ENCODE measurements at regions not wholly inside any gene's neighbourhood (a gene's known extent, or its start where the extent isn't known, plus 50 kb on each side); places are given as distances from the start of the nearest gene placed in this dataset.
"Not testable (repeated sequence)": the region's sequence is repeated elsewhere in the genome, so short reads cannot be mapped to it uniquely, and the experiment has no call there.

- DNase-seq (ENCODE audit: low read depth): no peak
Observed at GRCh38 chr2:65789923-65790675, 357.7 kb upstream of the SPRED2 start.

- no peak for DNase-seq (ENCODE audit: low read depth)
Observed at GRCh38 chr2:65788556-65788955, 356.2 kb upstream of the SPRED2 start.

- DNase-seq (ENCODE audit: low read depth): no peak
Observed at GRCh38 chr2:65786765-65787164, 354.4 kb upstream of the SPRED2 start.

GRCh38 chr2:65786007-65786717 is 353.8 kb upstream of the SPRED2 start:
- DNase-seq (ENCODE audit: low read depth): no peak

GRCh38 chr2:65782996-65783650 is 350.7 kb upstream of the SPRED2 start:
- no peak for DNase-seq (ENCODE audit: low read depth)

GRCh38 chr2:65782186-65782585 is 349.8 kb upstream of the SPRED2 start:
- DNase-seq (ENCODE audit: low read depth): no peak

- DNase-seq (ENCODE audit: low read depth): no peak
Observed at GRCh38 chr2:65781756-65782155, 349.4 kb upstream of the SPRED2 start.

GRCh38 chr2:65779021-65779420 is 346.6 kb upstream of the SPRED2 start:
- DNase-seq (ENCODE audit: low read depth): no peak

- no peak for DNase-seq (ENCODE audit: low read depth)
Observed at GRCh38 chr2:65778137-65778536, 345.7 kb upstream of the SPRED2 start.

GRCh38 chr2:65775839-65776238 is 343.4 kb upstream of the SPRED2 start:
- no peak for DNase-seq (ENCODE audit: low read depth)

GRCh38 chr2:65767946-65768345 is 335.5 kb upstream of the SPRED2 start:
- no peak for DNase-seq (ENCODE audit: low read depth)

- DNase-seq (ENCODE audit: low read depth): no peak
Observed at GRCh38 chr2:65766768-65767267, 334.4 kb upstream of the SPRED2 start.

GRCh38 chr2:65765376-65765775 is 333.0 kb upstream of the SPRED2 start:
- no peak for DNase-seq (ENCODE audit: low read depth)

GRCh38 chr2:65762068-65762467 is 329.7 kb upstream of the SPRED2 start:
- DNase-seq (ENCODE audit: low read depth): no peak

- no peak for DNase-seq (ENCODE audit: low read depth)
Observed at GRCh38 chr2:65754219-65754618, 321.8 kb upstream of the SPRED2 start.

GRCh38 chr2:65751408-65751807 is 319.0 kb upstream of the SPRED2 start:
- no peak for DNase-seq (ENCODE audit: low read depth)

GRCh38 chr2:65749545-65749944 is 317.1 kb upstream of the SPRED2 start:
- no peak for DNase-seq (ENCODE audit: low read depth)

GRCh38 chr2:65747875-65748274 is 315.5 kb upstream of the SPRED2 start:
- not testable (repeated sequence) for DNase-seq (ENCODE audit: low read depth)

GRCh38 chr2:65746931-65747675 is 314.7 kb upstream of the SPRED2 start:
- DNase-seq (ENCODE audit: low read depth): no peak

GRCh38 chr2:65744477-65745200 is 312.2 kb upstream of the SPRED2 start:
- no peak for DNase-seq (ENCODE audit: low read depth)

GRCh38 chr2:65742977-65743376 is 310.6 kb upstream of the SPRED2 start:
- no peak for DNase-seq (ENCODE audit: low read depth)
